Heart left ventricle (tissue), 16 donors: ENCODE measurements at regions not wholly inside any gene's neighbourhood (a gene's known extent, or its start where the extent isn't known, plus 50 kb on each side); places are given as distances from the start of the nearest gene placed in this dataset.

Experiments used
- ATAC-seq, 4 donors: fragments of 200-7000 bp; cut with Tn5 transposase; one replicate each; pipeline ENCODE4 v1.9.1; 2020 to 2022; ENCODE audit warnings: moderate library complexity in 4 of 4, mild to moderate bottlenecking in 3 of 4, moderate number of reproducible peaks in 1 of 4
- DNase-seq, 5 donors: peaks; one replicate each; pipeline ENCODE4 v3.0.0-alpha.2; 2020
- H3K27ac ChIP-seq, 12 donors: fragments of 200-600 bp; sonication (generic) in 4 of 12; one replicate each; pipeline versions ENCODE4 v1.5.0 to v1.8.0; 2016 to 2022; ENCODE audit warnings: mild to moderate bottlenecking in 2 of 12
- H3K27me3 ChIP-seq, 9 donors: fragments of 200-600 bp; sonication (generic) in 2 of 9; one replicate each; pipeline versions ENCODE4 v1.5.1 to v1.8.0; 2016 to 2022; ENCODE audit warnings: mild to moderate bottlenecking in 3 of 9
- H3K36me3 ChIP-seq, 9 donors: fragments of 200-600 bp; sonication (generic) in 2 of 9; one replicate each; pipeline versions ENCODE4 v1.5.0 to v1.8.0; 2018 to 2022; ENCODE audit warnings: mild to moderate bottlenecking in 2 of 9
- H3K4me1 ChIP-seq, 12 donors: fragments of 200-600 bp; sonication (generic) in 4 of 12; one replicate each; pipeline versions ENCODE4 v1.5.0 to v1.8.0; 2016 to 2022; ENCODE audit warnings: mild to moderate bottlenecking in 3 of 12
- H3K4me3 ChIP-seq, 12 donors: fragments of 200-600 bp; sonication (generic) in 4 of 12; one replicate each; pipeline versions ENCODE4 v1.5.0 to v1.8.0; 2017 to 2022; ENCODE audit warnings: mild to moderate bottlenecking in 9 of 12, moderate library complexity in 4 of 12
- H3K9me3 ChIP-seq, 12 donors: fragments of 200-600 bp; sonication (generic) in 4 of 12; one replicate each; pipeline versions ENCODE4 v1.5.0 to v1.8.0; 2016 to 2022; ENCODE audit warnings: mild to moderate bottlenecking in 1 of 12
- CTCF ChIP-seq, 12 donors: fragments of 200-600 bp; sonication (generic) in 4 of 12; IDR thresholded peaks; one replicate each; pipeline versions ENCODE4 v1.5.0 to v1.8.0; 2018 to 2022; ENCODE audit warnings: antibody characterized with exemption in 12 of 12, mild to moderate bottlenecking in 5 of 12
- POLR2A ChIP-seq, 2 donors: fragments of 450-650 bp; IDR thresholded peaks; one replicate each; pipeline ENCODE4 v1.6.1; 2017; ENCODE audit warnings: antibody characterized with exemption in 2 of 2, mild to moderate bottlenecking in 2 of 2, moderate library complexity in 2 of 2
- WGBS, 4 donors: extraction: QIAGEN DNeasy Blood & Tissue Kit in 2 of 4; methylation state at CpG; one replicate each; pipeline versions ENCODE4 v1.1.5 to v1.1.7; 2013 to 2018; 5-methylcytosine and 5-hydroxymethylcytosine counted together
- intact Hi-C, 10 donors: fragments of 100-400 bp; cut with DNase I; formaldehyde crosslinking; loops; one replicate each; pipeline versions ENCODE4 v1.11.1 to v1.14.2; 2022
- donor health status: ischemic (EF 13 %, LVEDD 7.1; RV severe dilation, severe dysfunction).
- donor health status: healthy with polysubstance abuse.
- donor health status: DM: no; HTN: yes; CAD: no.
- donor health status: DM: no; HTN: no; CAD: no.
- donor health status: ischemic (EF 25% LVEDD 6.9; RV normal size, moderate dysfunction).
- donor health status: ischemic (EF 25% LVEDD 5.7; RV mildly dilated, moderate dysfunction).
- donor health status: healthy.
- donor health status: DM: yes; HTN: yes; CAD: no.
- donor health status: ischemic (EF 35%, LVEDD 5.7; RV mildly dilated, moderate dysfunction).
- donor health status: nonischemic (EF 11% LVEDD 7.7; RV severe dilation, severe dysfunction).
- donor health status: DM: yes; HTN: yes; CAD: no.
- donor health status: PGD.
- donor health status: ischemic (EF 29% LVEDD 5.4; RV normal size, mild dysfunction).
- donor health status: nonischemic (EF 23%, LVEDD 6.1; RV moderate dilation, normal function).

DNA sequence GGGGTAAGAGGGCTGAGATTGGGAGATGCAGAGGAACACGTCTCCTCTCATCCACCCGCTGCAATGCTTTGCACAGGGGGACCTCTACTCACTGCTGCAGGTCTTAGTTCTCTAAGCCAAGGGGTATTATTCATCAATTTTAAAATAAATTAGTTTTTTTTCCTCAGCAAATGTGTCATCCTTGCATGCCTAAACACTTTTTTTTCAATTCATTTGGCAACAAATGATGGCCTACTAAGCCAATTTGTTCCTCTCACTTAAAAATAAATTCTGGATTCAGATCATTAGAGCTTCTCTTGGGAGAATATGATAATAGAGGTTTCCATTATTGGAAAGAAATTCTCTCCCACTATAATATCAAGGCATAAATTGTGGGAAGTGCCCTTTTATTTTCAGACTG, 338.3 kb downstream of the IRX1 start:
- intact Hi-C loops = no loop called here
- WGBS, 4 donors = 70 to 85% (median 72%) methylated on average over 2 of the region's 2 CpGs
- H3K4me3 ChIP-seq = no peak overlapping the region
- no peak for ATAC-seq
- no peaks in the 10 kb centered on the region for H3K4me1 ChIP-seq
- no peak overlapping the region for H3K27ac ChIP-seq
- no peak for DNase-seq
- TF ChIP-seq POLR2A (IDR thresholded peaks at IDR 0.05) (no peak), CTCF (IDR thresholded peaks at IDR 0.05) (no peak)
- H3K27me3 ChIP-seq = no peaks in the 10 kb centered on the region
- H3K36me3 ChIP-seq = no peaks in the 10 kb centered on the region
- H3K9me3 ChIP-seq = peaks cover 0 to 29% (median 17%) of the 10 kb centered on the region in 12 donors

- intact Hi-C loops = no loop called here
- 71 to 92% (median 82%) methylated on average over 2 of the region's 2 CpGs for WGBS, 4 donors
- H3K4me3 ChIP-seq = no peak overlapping the region
- peaks cover 0 to 14% (median under 1%) of the 10 kb centered on the region in 12 donors for H3K9me3 ChIP-seq
- DNase-seq (no peak), ATAC-seq (no peak)
- no peaks in the 10 kb centered on the region for H3K4me1 ChIP-seq
- TF ChIP-seq POLR2A (IDR thresholded peaks at IDR 0.05) (no peak), CTCF (IDR thresholded peaks at IDR 0.05) (no peak)
- H3K36me3 ChIP-seq = no peaks in the 10 kb centered on the region
- H3K27ac ChIP-seq = no peak overlapping the region
- H3K27me3 ChIP-seq = no peaks in the 10 kb centered on the region
Observed at GRCh38 chr5:3943859-3944258, 348.2 kb downstream of the IRX1 start.

- no peaks in the 10 kb centered on the region for H3K27me3 ChIP-seq
- WGBS, 4 donors = 89 to 92% (median 91%) methylated on average over 13 of the region's 13 CpGs
- no peaks in the 10 kb centered on the region for H3K4me1 ChIP-seq
- H3K9me3 ChIP-seq = peaks cover 0 to 5% (median 0%) of the 10 kb centered on the region in 12 donors
- ATAC-seq (no peak), DNase-seq (no peak)
- no peak overlapping the region for H3K27ac ChIP-seq
- no peak overlapping the region for H3K4me3 ChIP-seq
- intact Hi-C loops = no loop called here
- TF ChIP-seq POLR2A (IDR thresholded peaks at IDR 0.05) (no peak), CTCF (IDR thresholded peaks at IDR 0.05) (no peak)
- no peaks in the 10 kb centered on the region for H3K36me3 ChIP-seq
Observed at GRCh38 chr5:3944930-3945329, 349.3 kb downstream of the IRX1 start.

DNA sequence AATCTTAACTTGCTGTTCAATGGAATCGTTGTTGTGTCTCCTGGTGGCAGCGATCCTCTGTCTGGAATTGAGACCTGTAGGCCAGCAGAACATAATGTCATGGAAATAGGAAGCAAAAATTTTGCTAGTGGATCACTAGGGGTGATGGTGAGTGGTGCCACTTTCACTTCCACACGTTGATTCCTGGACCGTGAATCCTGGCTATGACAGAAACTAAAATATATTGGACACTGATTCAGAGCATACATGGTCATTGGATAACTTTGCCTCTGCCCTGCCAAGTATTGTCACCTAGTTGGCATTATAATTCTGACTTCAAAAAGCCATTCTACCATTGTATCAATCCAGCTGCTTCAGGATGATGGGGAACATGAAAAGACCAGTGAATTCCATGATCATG, 353.2 kb downstream of the IRX1 start:
- intact Hi-C loops = no loop called here
- Histone ChIP-seq H3K36me3 (no peaks in the 10 kb centered on the region), H3K4me1 (no peaks in the 10 kb centered on the region), H3K27ac (no peak overlapping the region), H3K4me3 (no peak overlapping the region), H3K9me3 (peaks cover 0 to 8% (median 0%) of the 10 kb centered on the region in 12 donors), H3K27me3 (no peaks in the 10 kb centered on the region)
- ATAC-seq (no peak), DNase-seq (no peak)
- WGBS, 4 donors = 80 to 86% (median 81%) methylated on average over 4 of the region's 4 CpGs
- TF ChIP-seq POLR2A (IDR thresholded peaks at IDR 0.05) (no peak), CTCF (IDR thresholded peaks at IDR 0.05) (no peak)
